Loucy (cell line): ENCODE measurements at regions not wholly inside any gene's neighbourhood (a gene's known extent, or its start where the extent isn't known, plus 50 kb on each side); places are given as distances from the start of the nearest gene placed in this dataset.

ENCODE experiments used
- EZH2phosphoT487 ChIP-seq: fragments of 200-600 bp; IDR thresholded peaks from 2 replicates; pipeline ENCODE4 v1.6.1; 2018; ENCODE audit warnings: antibody characterized with exemption, mild to moderate bottlenecking, moderate library complexity, borderline replicate concordance
- TF ChIP-seq, protein P1 (sequence below): fragments of 200-600 bp; sonication (generic); conservative IDR thresholded peaks from 2 replicates; pipeline ENCODE4 v1.5.1; 2014; ENCODE audit warnings: mild to moderate bottlenecking, antibody characterized with exemption, low read length

DNA sequence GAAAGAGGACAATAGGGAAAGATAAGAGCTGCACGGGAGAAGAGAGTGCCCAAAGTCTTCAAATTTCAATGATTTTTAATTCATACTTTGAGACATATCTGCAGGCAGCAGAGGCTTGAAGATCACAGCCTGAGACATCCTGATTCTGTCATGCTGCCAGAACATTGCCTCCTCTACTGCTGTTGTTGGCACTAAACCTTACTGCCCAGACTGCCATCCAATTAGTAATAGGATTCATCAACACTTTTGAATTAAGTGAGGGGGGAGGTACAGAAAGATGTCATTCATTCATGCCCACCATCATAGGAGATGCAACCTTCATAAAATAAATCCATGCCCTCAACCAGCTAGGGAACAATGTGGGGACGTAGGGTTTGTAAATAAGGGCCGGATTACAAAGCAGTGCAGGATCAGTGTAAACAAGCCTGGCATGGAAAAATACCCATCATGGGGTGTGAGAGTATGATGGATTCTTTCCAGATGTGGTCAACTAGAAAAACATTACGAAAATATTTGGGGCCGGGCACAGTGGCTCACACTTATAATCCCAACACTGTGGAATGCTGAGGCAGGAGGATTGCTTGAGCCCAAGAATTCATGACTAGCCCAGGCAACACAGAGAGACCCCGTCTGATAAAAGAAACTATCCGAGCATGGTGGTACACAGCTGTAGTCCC lies 122.1 kb upstream of the DAPK1 start:
- TF ChIP-seq, protein P1, sequence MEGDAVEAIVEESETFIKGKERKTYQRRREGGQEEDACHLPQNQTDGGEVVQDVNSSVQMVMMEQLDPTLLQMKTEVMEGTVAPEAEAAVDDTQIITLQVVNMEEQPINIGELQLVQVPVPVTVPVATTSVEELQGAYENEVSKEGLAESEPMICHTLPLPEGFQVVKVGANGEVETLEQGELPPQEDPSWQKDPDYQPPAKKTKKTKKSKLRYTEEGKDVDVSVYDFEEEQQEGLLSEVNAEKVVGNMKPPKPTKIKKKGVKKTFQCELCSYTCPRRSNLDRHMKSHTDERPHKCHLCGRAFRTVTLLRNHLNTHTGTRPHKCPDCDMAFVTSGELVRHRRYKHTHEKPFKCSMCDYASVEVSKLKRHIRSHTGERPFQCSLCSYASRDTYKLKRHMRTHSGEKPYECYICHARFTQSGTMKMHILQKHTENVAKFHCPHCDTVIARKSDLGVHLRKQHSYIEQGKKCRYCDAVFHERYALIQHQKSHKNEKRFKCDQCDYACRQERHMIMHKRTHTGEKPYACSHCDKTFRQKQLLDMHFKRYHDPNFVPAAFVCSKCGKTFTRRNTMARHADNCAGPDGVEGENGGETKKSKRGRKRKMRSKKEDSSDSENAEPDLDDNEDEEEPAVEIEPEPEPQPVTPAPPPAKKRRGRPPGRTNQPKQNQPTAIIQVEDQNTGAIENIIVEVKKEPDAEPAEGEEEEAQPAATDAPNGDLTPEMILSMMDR, result no peak
- no peak for TF ChIP-seq EZH2phosphoT487
